ENCODE measurements at regions not wholly inside any gene's neighbourhood (a gene's known extent, or its start where the extent isn't known, plus 50 kb on each side); places are given as distances from the start of the nearest gene placed in this dataset.

GRCh38 chr4:159551281-159551680 is 448.4 kb downstream of the RAPGEF2 start:
- no peak overlapping the region for H3K27ac Mint-ChIP-seq (ENCODE audit: unreplicated experiment)
- Histone ChIP-seq H3K36me3 (ENCODE audit: control insufficient read depth, insufficient read depth, low read length) (no peaks in the 10 kb centered on the region), H3K9me3 (no peaks in the 10 kb centered on the region), H3K4me1 (no peaks in the 10 kb centered on the region), H3K27me3 (replicated peaks; ENCODE audit: control insufficient read depth, insufficient read depth, low read length) (no peaks in the 10 kb centered on the region), H3K4me3 (ENCODE audit: low read depth, low read length) (no peak overlapping the region)
- intact Hi-C loops (cut with micrococcal nuclease; ENCODE audit: unreplicated experiment): no loop called here
- H3K4me3 Mint-ChIP-seq (ENCODE audit: unreplicated experiment): no peak overlapping the region
- TF ChIP-seq, protein P1, sequence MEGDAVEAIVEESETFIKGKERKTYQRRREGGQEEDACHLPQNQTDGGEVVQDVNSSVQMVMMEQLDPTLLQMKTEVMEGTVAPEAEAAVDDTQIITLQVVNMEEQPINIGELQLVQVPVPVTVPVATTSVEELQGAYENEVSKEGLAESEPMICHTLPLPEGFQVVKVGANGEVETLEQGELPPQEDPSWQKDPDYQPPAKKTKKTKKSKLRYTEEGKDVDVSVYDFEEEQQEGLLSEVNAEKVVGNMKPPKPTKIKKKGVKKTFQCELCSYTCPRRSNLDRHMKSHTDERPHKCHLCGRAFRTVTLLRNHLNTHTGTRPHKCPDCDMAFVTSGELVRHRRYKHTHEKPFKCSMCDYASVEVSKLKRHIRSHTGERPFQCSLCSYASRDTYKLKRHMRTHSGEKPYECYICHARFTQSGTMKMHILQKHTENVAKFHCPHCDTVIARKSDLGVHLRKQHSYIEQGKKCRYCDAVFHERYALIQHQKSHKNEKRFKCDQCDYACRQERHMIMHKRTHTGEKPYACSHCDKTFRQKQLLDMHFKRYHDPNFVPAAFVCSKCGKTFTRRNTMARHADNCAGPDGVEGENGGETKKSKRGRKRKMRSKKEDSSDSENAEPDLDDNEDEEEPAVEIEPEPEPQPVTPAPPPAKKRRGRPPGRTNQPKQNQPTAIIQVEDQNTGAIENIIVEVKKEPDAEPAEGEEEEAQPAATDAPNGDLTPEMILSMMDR (IDR thresholded peaks at IDR 0.05; ENCODE audit: insufficient read depth in 1 of 2, low read depth in 1 of 2, low read length in 1 of 2, severe bottlenecking in 1 of 2, unreplicated experiment in 1 of 2): no peak
- POLR2A ChIA-PET: no interaction called here
- CTCF ChIA-PET: no interaction called here
- H3K36me3 Mint-ChIP-seq (ENCODE audit: insufficient read depth, unreplicated experiment): no peaks in the 10 kb centered on the region
- no peak for DNase-seq
- BruUV-seq (replicated peaks): no TSS peak
- no peaks in the 10 kb centered on the region for H3K9me3 Mint-ChIP-seq (ENCODE audit: unreplicated experiment)
- peaks cover 7% of the 10 kb centered on the region for H3K27me3 Mint-ChIP-seq (ENCODE audit: insufficient read depth, unreplicated experiment)
- no peaks in the 10 kb centered on the region for H3K4me1 Mint-ChIP-seq (ENCODE audit: low read depth, unreplicated experiment)

- H3K4me1 ChIP-seq: no peaks in the 10 kb centered on the region
- Mint-ChIP-seq H3K36me3 (ENCODE audit: insufficient read depth, unreplicated experiment) (no peaks in the 10 kb centered on the region), H3K4me1 (ENCODE audit: low read depth, unreplicated experiment) (no peaks in the 10 kb centered on the region), H3K27me3 (ENCODE audit: insufficient read depth, unreplicated experiment) (peaks cover 7% of the 10 kb centered on the region), H3K4me3 (ENCODE audit: unreplicated experiment) (no peak overlapping the region), H3K9me3 (ENCODE audit: unreplicated experiment) (no peaks in the 10 kb centered on the region), H3K27ac (ENCODE audit: unreplicated experiment) (no peak overlapping the region)
- no TSS peak for BruUV-seq (replicated peaks)
- no peak for DNase-seq
- no peaks in the 10 kb centered on the region for H3K9me3 ChIP-seq
- H3K36me3 ChIP-seq (ENCODE audit: control insufficient read depth, insufficient read depth, low read length): no peaks in the 10 kb centered on the region
- POLR2A ChIA-PET: no interaction called here
- intact Hi-C loops (cut with micrococcal nuclease; ENCODE audit: unreplicated experiment): no loop called here
- CTCF ChIA-PET: no interaction called here
- no peaks in the 10 kb centered on the region for H3K27me3 ChIP-seq (replicated peaks; ENCODE audit: control insufficient read depth, insufficient read depth, low read length)
- TF ChIP-seq, protein P1 (IDR thresholded peaks at IDR 0.05; ENCODE audit: insufficient read depth in 1 of 2, low read depth in 1 of 2, low read length in 1 of 2, severe bottlenecking in 1 of 2, unreplicated experiment in 1 of 2): no peak
- H3K4me3 ChIP-seq (ENCODE audit: low read depth, low read length): no peak overlapping the region
These were observed 450.3 kb downstream of the RAPGEF2 start for GRCh38 chr4:159552979-159553768.

GRCh38 chr4:159555873-159556272 is 453.0 kb downstream of the RAPGEF2 start:
- ChIA-PET CTCF (no interaction called here), POLR2A (no interaction called here)
- intact Hi-C loops (cut with micrococcal nuclease; ENCODE audit: unreplicated experiment): no loop called here
- H3K4me1 ChIP-seq: no peaks in the 10 kb centered on the region
- TF ChIP-seq, protein P1 (IDR thresholded peaks at IDR 0.05; ENCODE audit: insufficient read depth in 1 of 2, low read depth in 1 of 2, low read length in 1 of 2, severe bottlenecking in 1 of 2, unreplicated experiment in 1 of 2): no peak
- BruUV-seq (replicated peaks): no TSS peak
- Mint-ChIP-seq H3K27ac (ENCODE audit: unreplicated experiment) (no peak overlapping the region), H3K4me1 (ENCODE audit: low read depth, unreplicated experiment) (no peaks in the 10 kb centered on the region), H3K27me3 (ENCODE audit: insufficient read depth, unreplicated experiment) (peaks cover 3% of the 10 kb centered on the region), H3K9me3 (ENCODE audit: unreplicated experiment) (no peaks in the 10 kb centered on the region), H3K36me3 (ENCODE audit: insufficient read depth, unreplicated experiment) (no peaks in the 10 kb centered on the region), H3K4me3 (ENCODE audit: unreplicated experiment) (no peak overlapping the region)
- DNase-seq: no peak
- H3K36me3 ChIP-seq (ENCODE audit: control insufficient read depth, insufficient read depth, low read length): no peaks in the 10 kb centered on the region
- H3K4me3 ChIP-seq (ENCODE audit: low read depth, low read length): no peak overlapping the region
- H3K9me3 ChIP-seq: no peaks in the 10 kb centered on the region
- no peaks in the 10 kb centered on the region for H3K27me3 ChIP-seq (replicated peaks; ENCODE audit: control insufficient read depth, insufficient read depth, low read length)

Data from Caco-2 (cell line).